Stimulated activated CD8-positive, alpha-beta memory T cell treated with anti-CD3 and anti-CD28 coated beads, Interleukin-4, amount 100 ng/mL, for 4 hours (primary cell): ENCODE measurements at regions not wholly inside any gene's neighbourhood (a gene's known extent, or its start where the extent isn't known, plus 50 kb on each side); places are given as distances from the start of the nearest gene placed in this dataset.
"Not testable (repeated sequence)": the region's sequence is repeated elsewhere in the genome, so short reads cannot be mapped to it uniquely, and the experiment has no call there.

ENCODE experiments used
- DNase-seq, 2 donors: peaks; one replicate each; pipeline ENCODE4 v3.0.0-alpha.2; 2020; ENCODE audit warnings: low read depth in 2 of 2, low spot score in 1 of 2

- no peak for DNase-seq
Observed at GRCh38 chr1:10910681-10911489, 101.6 kb upstream of the TARDBP start.

GRCh38 chr1:10911490-10912166 is 100.8 kb upstream of the TARDBP start:
- no peak for DNase-seq

- no peak for DNase-seq
Observed at GRCh38 chr1:10912441-10912840, 100.0 kb upstream of the TARDBP start.

- DNase-seq = no peak
Observed at GRCh38 chr1:10914056-10914455, 98.4 kb upstream of the TARDBP start.

GRCh38 chr1:10915594-10915993 is 96.9 kb upstream of the TARDBP start:
- DNase-seq = no peak

GRCh38 chr1:10916311-10916710 is 96.1 kb upstream of the TARDBP start:
- DNase-seq = no peak

GRCh38 chr1:10916991-10917390 is 95.5 kb upstream of the TARDBP start:
- no peak for DNase-seq

GRCh38 chr1:10917513-10918454 is 94.7 kb upstream of the TARDBP start:
- no peak for DNase-seq

GRCh38 chr1:10918531-10918930 is 93.9 kb upstream of the TARDBP start:
- DNase-seq = no peak

GRCh38 chr1:10920063-10920626 is 92.3 kb upstream of the TARDBP start:
- no peak for DNase-seq

GRCh38 chr1:10922315-10923060 is 90.0 kb upstream of the TARDBP start:
- not testable (repeated sequence) for DNase-seq

- no peak for DNase-seq
Observed at GRCh38 chr1:10924030-10924429, 88.4 kb upstream of the TARDBP start.

- DNase-seq = no peak
Observed at GRCh38 chr1:10928654-10929053, 83.8 kb upstream of the TARDBP start.

GRCh38 chr1:10932088-10932487 is 80.4 kb upstream of the TARDBP start:
- no peak for DNase-seq

- no peak for DNase-seq
Observed at GRCh38 chr1:10934150-10934818, 78.2 kb upstream of the TARDBP start.

- DNase-seq = no peak
Observed at GRCh38 chr1:10935246-10935645, 77.2 kb upstream of the TARDBP start.

- no peak for DNase-seq
Observed at GRCh38 chr1:10935724-10936123, 76.7 kb upstream of the TARDBP start.

- DNase-seq = no peak
Observed at GRCh38 chr1:10936998-10937901, 75.2 kb upstream of the TARDBP start.
